Neural cell (in vitro differentiated cells): ENCODE measurements at regions not wholly inside any gene's neighbourhood (a gene's known extent, or its start where the extent isn't known, plus 50 kb on each side); places are given as distances from the start of the nearest gene placed in this dataset.

ENCODE experiments used
- H2AFZ ChIP-seq: fragments of 200-600, 300-800 bp; sonication (generic), shearing (Covaris generic); 2 replicates; pipeline ENCODE4 v1.6.0; 2014; ENCODE audit warnings: low read depth, mild to moderate bottlenecking, antibody characterized with exemption, low read length, moderate library complexity
- H3F3A ChIP-seq: fragments of 200-600 bp; shearing (Covaris generic); 2 replicates; pipeline ENCODE4 v1.6.1; 2016; ENCODE audit warnings: mild to moderate bottlenecking, moderate library complexity, mixed read lengths, antibody characterized with exemption, low read length; ENCODE audit not compliant: insufficient read depth, poor library complexity, severe bottlenecking
- H3K27ac ChIP-seq: fragments of 200-600, 300-800 bp; sonication (generic), shearing (Covaris generic); 2 replicates; pipeline ENCODE4 v1.5.1; 2014; ENCODE audit warnings: mild to moderate bottlenecking, low read length, moderate library complexity
- H3K27me3 ChIP-seq: fragments of 300-800, 200-600 bp; sonication (generic), shearing (Covaris generic); 2 replicates; pipeline ENCODE4 v1.6.0; 2014; ENCODE audit warnings: mild to moderate bottlenecking, low read depth, low read length, moderate library complexity; ENCODE audit not compliant: insufficient read depth
- H3K36me3 ChIP-seq: fragments of 300-800, 200-600 bp; sonication (generic), shearing (Covaris generic); 2 replicates; pipeline ENCODE4 v1.5.1; 2014; ENCODE audit warnings: mild to moderate bottlenecking, antibody characterized with exemption, low read length, moderate library complexity; ENCODE audit not compliant: insufficient read depth
- H3K4me2 ChIP-seq: fragments of 300-800, 200-600 bp; sonication (generic), shearing (Covaris generic); 2 replicates; pipeline ENCODE4 v1.6.0; 2014; ENCODE audit warnings: mild to moderate bottlenecking, low read length
- H3K4me3 ChIP-seq: fragments of 300-800, 200-600 bp; sonication (generic), shearing (Covaris generic); 2 replicates; pipeline ENCODE4 v1.5.1; 2014; ENCODE audit warnings: mild to moderate bottlenecking, low read length, moderate library complexity
- H3K79me2 ChIP-seq: fragments of 200-600 bp; shearing (Covaris generic); replicated peaks from 2 replicates; pipeline ENCODE4 v1.6.0; 2014; ENCODE audit warnings: mild to moderate bottlenecking, low read length, moderate library complexity; ENCODE audit not compliant: insufficient read depth
- H3K9ac ChIP-seq: fragments of 300-800, 200-600 bp; sonication (generic), shearing (Covaris generic); 2 replicates; pipeline ENCODE4 v1.6.1; 2016; ENCODE audit warnings: mild to moderate bottlenecking, low read length, mixed read lengths
- H3K9me2 ChIP-seq: fragments of 200-600 bp; shearing (Covaris generic); 2 replicates; pipeline ENCODE4 v1.6.1; 2016; ENCODE audit warnings: mild to moderate bottlenecking, low read length, mixed read lengths; ENCODE audit not compliant: insufficient read depth
- H3K9me3 ChIP-seq: fragments of 200-600, 300-800 bp; sonication (generic), shearing (Covaris generic); 2 replicates; pipeline ENCODE4 v1.6.1; 2016; ENCODE audit warnings: mild to moderate bottlenecking, mixed run types, low read length, moderate library complexity, mixed read lengths
- H4K20me1 ChIP-seq: fragments of 200-600 bp; shearing (Covaris generic); 2 replicates; pipeline ENCODE4 v1.6.1; 2016; ENCODE audit warnings: mild to moderate bottlenecking, mixed run types; ENCODE audit not compliant: insufficient read depth
- CTCF ChIP-seq: fragments of 450-650 bp; IDR thresholded peaks from 2 replicates; pipeline ENCODE4 v1.5.1; 2014; ENCODE audit warnings: antibody characterized with exemption, mild to moderate bottlenecking, moderate library complexity; ENCODE audit not compliant: poor library complexity, severe bottlenecking
- EP300 ChIP-seq: fragments of 450-650 bp; conservative IDR thresholded peaks from 2 replicates; pipeline ENCODE4 v1.6.1; 2014; ENCODE audit warnings: antibody characterized with exemption, mild to moderate bottlenecking, moderate library complexity; ENCODE audit not compliant: poor library complexity, severe bottlenecking
- EZH2 ChIP-seq: fragments of 200-600, 300-800 bp; shearing (Covaris generic), sonication (generic); IDR thresholded peaks from 2 replicates; pipeline ENCODE4 v1.6.1; 2014; ENCODE audit warnings: antibody characterized with exemption, low read length, borderline replicate concordance, mild to moderate bottlenecking; ENCODE audit not compliant: insufficient read depth, poor library complexity, severe bottlenecking
- MXI1 ChIP-seq: fragments of 450-650 bp; conservative IDR thresholded peaks from 2 replicates; pipeline ENCODE4 v1.6.1; 2014; ENCODE audit warnings: antibody characterized with exemption, mild to moderate bottlenecking; ENCODE audit not compliant: poor library complexity, severe bottlenecking
- POLR2AphosphoS5 ChIP-seq: IDR thresholded peaks from 2 replicates; pipeline ENCODE4 v1.6.1; 2012
- RAD21 ChIP-seq: fragments of 450-650 bp; conservative IDR thresholded peaks from 2 replicates; pipeline ENCODE4 v1.6.1; 2014; ENCODE audit warnings: antibody characterized with exemption, mild to moderate bottlenecking, moderate library complexity
- REST ChIP-seq: IDR thresholded peaks from 2 replicates; pipeline ENCODE4 v1.6.1; 2012; ENCODE audit warnings: borderline replicate concordance
- SMC3 ChIP-seq: fragments of 450-650 bp; conservative IDR thresholded peaks from 2 replicates; pipeline ENCODE4 v1.6.1; 2014; ENCODE audit warnings: antibody characterized with exemption, mild to moderate bottlenecking, moderate library complexity; ENCODE audit not compliant: poor library complexity
- TAF1 ChIP-seq: IDR thresholded peaks from 2 replicates; pipeline ENCODE4 v1.6.1; 2012; ENCODE audit warnings: low read depth

- no peaks in the 10 kb centered on the region for H3K79me2 ChIP-seq
- H3K27me3 ChIP-seq: no peaks in the 10 kb centered on the region
- H3K9ac ChIP-seq: no peak overlapping the region
- no peaks in the 10 kb centered on the region for H3K36me3 ChIP-seq
- H3K27ac ChIP-seq: no peak overlapping the region
- no peaks in the 10 kb centered on the region for H3K9me3 ChIP-seq
- TF ChIP-seq SMC3 (no peak), TAF1 (no peak)
- H3K9me2 ChIP-seq: no peaks in the 10 kb centered on the region
- H3K4me2 ChIP-seq: no peak overlapping the region
- no peak overlapping the region for H2AFZ ChIP-seq
- no peaks in the 10 kb centered on the region for H3F3A ChIP-seq
- H4K20me1 ChIP-seq: no peaks in the 10 kb centered on the region
- H3K4me3 ChIP-seq: no peak overlapping the region
Observed at GRCh38 chr3:13188975-13189374, 115.7 kb upstream of the IQSEC1 start.

GRCh38 chr3:13188181-13188779 lies 115.1 kb upstream of the IQSEC1 start:
- TF ChIP-seq EZH2: no peak
- TF ChIP-seq TAF1: no peak
- no peak for TF ChIP-seq RAD21
- TF ChIP-seq EP300: no peak
- TF ChIP-seq REST: no peak
- no peak for TF ChIP-seq POLR2AphosphoS5
- TF ChIP-seq SMC3: no peak
- no peak for TF ChIP-seq CTCF
- TF ChIP-seq MXI1: no peak
- no peak overlapping the region for H3K4me2 ChIP-seq
- H3K9ac ChIP-seq: no peak overlapping the region
- H3K4me3 ChIP-seq: no peak overlapping the region
- no peaks in the 10 kb centered on the region for H3K9me3 ChIP-seq
- no peaks in the 10 kb centered on the region for H3F3A ChIP-seq
- H3K9me2 ChIP-seq: no peaks in the 10 kb centered on the region
- H3K27me3 ChIP-seq: no peaks in the 10 kb centered on the region
- H3K27ac ChIP-seq: no peak overlapping the region
- no peak overlapping the region for H2AFZ ChIP-seq
- no peaks in the 10 kb centered on the region for H4K20me1 ChIP-seq
- H3K79me2 ChIP-seq: no peaks in the 10 kb centered on the region
- no peaks in the 10 kb centered on the region for H3K36me3 ChIP-seq

- Histone ChIP-seq H3K27me3 (no peaks in the 10 kb centered on the region), H3K27ac (no peak overlapping the region), H3K79me2 (no peaks in the 10 kb centered on the region), H2AFZ (no peak overlapping the region), H3K4me2 (no peak overlapping the region), H3K9me2 (no peaks in the 10 kb centered on the region), H3K9me3 (no peaks in the 10 kb centered on the region), H3F3A (no peaks in the 10 kb centered on the region), H3K36me3 (no peaks in the 10 kb centered on the region), H4K20me1 (no peaks in the 10 kb centered on the region), H3K9ac (no peak overlapping the region), H3K4me3 (no peak overlapping the region)
- TF ChIP-seq EZH2 (no peak), REST (no peak), MXI1 (no peak), POLR2AphosphoS5 (no peak), TAF1 (no peak), SMC3 (no peak), CTCF (no peak), EP300 (no peak), RAD21 (no peak)
Observed at GRCh38 chr3:13187593-13187992, 114.4 kb upstream of the IQSEC1 start.
